HepG2 (cell line): ENCODE measurements at regions not wholly inside any gene's neighbourhood (a gene's known extent, or its start where the extent isn't known, plus 50 kb on each side); places are given as distances from the start of the nearest gene placed in this dataset.

Experiments
- ATAC-seq: fragments of 200-7000 bp; cut with Tn5 transposase; 3 replicates; pipeline ENCODE4 v1.9.1; 2020; ENCODE audit warnings: mild to moderate bottlenecking, moderate library complexity
- BruUV-seq: library from RNA; stranded (reverse); fragments of 400-500 nt; replicated peaks from 2 replicates; lab custom pipeline; 2021; lab: Mats Ljungman, UMichigan
- CTCF ChIA-PET: fragments of 300-600 bp; formaldehyde crosslinking; extraction: SDS; loops from one replicate; lab custom pipeline; 2021; ENCODE audit warnings: low total read pairs, inconsistent platforms, low intra/inter-chr PET ratio; lab: Yijun Ruan, JAX
- POLR2A ChIA-PET: fragments of 350-600 bp; sonication (Branson Sonifier 250); formaldehyde crosslinking; loops from one replicate; lab custom pipeline; 2020; ENCODE audit warnings: antibody characterized with exemption, inconsistent platforms; lab: Yijun Ruan, JAX
- DNase-seq: peaks from one replicate; pipeline ENCODE4 v3.0.0-alpha.2; 2015; ENCODE audit warnings: low spot score
- FAIRE-seq: peaks from 3 replicates; lab custom pipeline; 2011; peaks lifted over from hg19 to GRCh38; lab: Jason Lieb, UNC
- H2AFZ ChIP-seq: one replicate; pipeline ENCODE4 v1.6.1; 2011; ENCODE audit warnings: low read length, inconsistent platforms
- H3K27ac ChIP-seq: fragments of 300-600 bp; 3 replicates; pipeline ENCODE4 v1.8.0; 2011; ENCODE audit warnings: mixed run types, mild to moderate bottlenecking, mixed read lengths, low read length, inconsistent platforms; ENCODE audit not compliant: insufficient read depth; ENCODE audit errors: extremely low read length
- H3K27me3 ChIP-seq, 2 experiments: fragments of 200-600 bp in 1 of 2; 2 replicates in 1 of 2; 3 replicates in 1 of 2; pipeline versions ENCODE4 v1.6.0 to v1.8.0; 2011; ENCODE audit warnings: low read length in 2 of 2, mild to moderate bottlenecking in 2 of 2, moderate library complexity in 2 of 2, inconsistent platforms in 1 of 2; ENCODE audit not compliant: insufficient read depth in 2 of 2, control insufficient read depth in 1 of 2
- H3K36me3 ChIP-seq, 2 experiments: fragments of 200-600 bp in 1 of 2; replicated peaks in 1 of 2; 2 replicates in 1 of 2; 3 replicates in 1 of 2; pipeline versions ENCODE4 v1.5.1 to v1.8.0; 2011; ENCODE audit warnings: low read length in 2 of 2, inconsistent platforms in 1 of 2; ENCODE audit not compliant: insufficient read depth in 2 of 2, control insufficient read depth in 1 of 2
- H3K4me1 ChIP-seq: 2 replicates; pipeline ENCODE4 v1.5.1; 2012; ENCODE audit warnings: low read length, inconsistent platforms; ENCODE audit not compliant: insufficient read depth
- H3K4me2 ChIP-seq: 2 replicates; pipeline ENCODE4 v1.6.0; 2011; ENCODE audit warnings: low read depth, low read length, inconsistent platforms
- H3K4me3 ChIP-seq, 3 experiments: fragments of 200-600 bp in 1 of 3; sonication (generic), shearing (Covaris generic) in 1 of 3; replicated peaks in 1 of 3; 2 replicates each; pipeline ENCODE4 v1.5.1; 2011 to 2016; ENCODE audit warnings: low read length in 3 of 3, inconsistent platforms in 2 of 3, low read depth in 2 of 3, mild to moderate bottlenecking in 2 of 3, control low read depth in 1 of 3, mixed read lengths in 1 of 3; ENCODE audit not compliant: insufficient read depth in 1 of 3
- H3K79me2 ChIP-seq: one replicate; pipeline ENCODE4 v1.6.1; 2011; ENCODE audit warnings: low read length, inconsistent platforms; ENCODE audit not compliant: insufficient read depth
- H3K9ac ChIP-seq: 2 replicates; pipeline ENCODE4 v1.6.0; 2011; ENCODE audit warnings: mild to moderate bottlenecking, low read depth, low read length, inconsistent platforms; ENCODE audit not compliant: insufficient read depth
- H3K9me3 ChIP-seq: 2 replicates; pipeline ENCODE4 v1.5.1; 2012; ENCODE audit warnings: mild to moderate bottlenecking, low read length
- H4K20me1 ChIP-seq: 2 replicates; pipeline ENCODE4 v1.6.0; 2011; ENCODE audit warnings: inconsistent platforms, mild to moderate bottlenecking, low read length, moderate library complexity; ENCODE audit not compliant: insufficient read depth
- BHLHE40 ChIP-seq: IDR thresholded peaks from 2 replicates; pipeline ENCODE4 v1.6.1; 2011; ENCODE audit warnings: low read length, improper control_type of control experiment
- GLI4 ChIP-seq: sonication (generic); formaldehyde crosslinking; IDR thresholded peaks from 2 replicates; pipeline ENCODE4 v1.5.1; 2020; ENCODE audit warnings: missing genetic modification reagents, mild to moderate bottlenecking, moderate library complexity, borderline replicate concordance
- JDP2 ChIP-seq: sonication (generic); formaldehyde crosslinking; IDR thresholded peaks from 2 replicates; pipeline ENCODE4 v1.8.1; 2022; ENCODE audit warnings: missing genetic modification reagents, borderline replicate concordance
- STAG1 ChIP-seq: sonication (generic); formaldehyde crosslinking; IDR thresholded peaks from 2 replicates; pipeline ENCODE4 v1.4.0; 2020; ENCODE audit warnings: missing genetic modification reagents
- TBP ChIP-seq: sonication (generic); formaldehyde crosslinking; IDR thresholded peaks from 2 replicates; pipeline ENCODE4 v1.5.0; 2020; ENCODE audit warnings: missing genetic modification reagents
- U2AF1 ChIP-seq: fragments of 200-400 bp; formaldehyde crosslinking; optimal IDR thresholded peaks from 2 replicates; pipeline ENCODE3; 2017; ENCODE audit warnings: mild to moderate bottlenecking, low read depth, low read length
- ZMYM2 ChIP-seq: sonication (generic); formaldehyde crosslinking; IDR thresholded peaks from 2 replicates; pipeline ENCODE4 v1.8.0; 2022; ENCODE audit warnings: mild to moderate bottlenecking, missing genetic modification reagents
- ZNF263 ChIP-seq: sonication (generic); formaldehyde crosslinking; IDR thresholded peaks from 2 replicates; pipeline ENCODE4 v1.4.0; 2020; ENCODE audit warnings: missing genetic modification reagents
- ZNF670 ChIP-seq: sonication (generic); formaldehyde crosslinking; IDR thresholded peaks from 2 replicates; pipeline ENCODE4 v1.8.0; 2022; ENCODE audit warnings: mild to moderate bottlenecking, missing genetic modification reagents, borderline replicate concordance
- ZNF713 ChIP-seq: sonication (generic); formaldehyde crosslinking; IDR thresholded peaks from 2 replicates; pipeline ENCODE4 v1.4.0; 2020; ENCODE audit warnings: mild to moderate bottlenecking, missing genetic modification reagents
- WGBS: methylation state at CpG from one replicate; pipeline ENCODE4 v1.1.6; 2017; ENCODE audit warnings: low lambda C conversion rate; 5-methylcytosine and 5-hydroxymethylcytosine counted together
- in situ Hi-C: cut with HindIII; loops from 2 replicates; pipeline ENCODE4 v1.10.0; 2017; ENCODE audit warnings: low pct_unique_long_range_greater_than_20kb; ENCODE audit not compliant: extremely low pct_ligation_motif_present
- intact Hi-C: fragments of 100-400 bp; cut with micrococcal nuclease; formaldehyde crosslinking; loops from one replicate; pipeline ENCODE4 v1.10.0; 2022; ENCODE audit not compliant: unreplicated experiment
- TF ChIP-seq, protein P1 (sequence below): sonication (generic); formaldehyde crosslinking; IDR thresholded peaks from 2 replicates; pipeline ENCODE4 v1.5.0; 2020; ENCODE audit warnings: missing genetic modification reagents
- TF ChIP-seq, protein P2 (sequence below): sonication (generic); formaldehyde crosslinking; IDR thresholded peaks from 2 replicates; pipeline ENCODE4 v1.4.0; 2020; ENCODE audit warnings: mild to moderate bottlenecking, low read depth, missing genetic modification reagents
- TF ChIP-seq, protein P3 (sequence below): sonication (generic); formaldehyde crosslinking; IDR thresholded peaks from 2 replicates; pipeline ENCODE4 v1.4.0; 2020; ENCODE audit warnings: missing genetic modification reagents

DNA sequence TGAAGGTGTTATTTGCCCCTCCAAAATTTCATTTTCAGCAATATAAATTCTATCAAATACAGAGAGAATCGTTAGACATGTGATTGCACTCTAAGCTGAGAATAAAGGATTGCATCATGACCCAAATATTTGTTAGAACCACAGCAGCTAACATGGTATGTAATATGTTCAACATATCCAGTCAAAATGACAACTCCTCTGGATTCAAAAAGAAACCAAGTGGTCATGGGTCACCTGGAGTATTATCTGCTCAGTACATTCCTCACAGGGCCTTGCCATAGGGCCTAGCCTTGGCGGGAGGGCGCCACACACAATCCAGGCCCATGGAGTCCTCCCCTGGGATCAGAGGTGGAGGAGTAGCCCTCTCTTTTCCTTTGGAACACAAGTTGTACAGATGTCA lies 179.2 kb downstream of the HSD17B3 start:
- Histone ChIP-seq H3K27me3 (peaks cover 0 to 5% of the 10 kb centered on the region in 2 experiments; a peak in 1 of 5 replicates), H3K4me1 (peaks cover 8% of the 10 kb centered on the region), H2AFZ (no peak overlapping the region), H4K20me1 (no peaks in the 10 kb centered on the region), H3K9me3 (no peaks in the 10 kb centered on the region), H3K4me2 (no peak overlapping the region), H3K79me2 (no peaks in the 10 kb centered on the region), H3K36me3 (no peaks in the 10 kb centered on the region), H3K4me3 (no peak overlapping the region), H3K27ac (no peak overlapping the region), H3K9ac (no peak overlapping the region)
- in situ Hi-C loops = no loop called here
- CTCF ChIA-PET = no interaction called here
- DNase-seq = no peak
- no peak for ATAC-seq
- FAIRE-seq = no peak
- no TSS peak for BruUV-seq
- 0% methylated on average over 1 of the region's 3 CpGs for WGBS
- TF ChIP-seq ZNF263 (CRISPR knock-in tag) (0 out of 2 replicates have a peak, but pooled peaks have one; percentile 22), JDP2 (CRISPR knock-in tag) (no peak)
- intact Hi-C loops = no loop called here
- POLR2A ChIA-PET = no interaction called here

DNA sequence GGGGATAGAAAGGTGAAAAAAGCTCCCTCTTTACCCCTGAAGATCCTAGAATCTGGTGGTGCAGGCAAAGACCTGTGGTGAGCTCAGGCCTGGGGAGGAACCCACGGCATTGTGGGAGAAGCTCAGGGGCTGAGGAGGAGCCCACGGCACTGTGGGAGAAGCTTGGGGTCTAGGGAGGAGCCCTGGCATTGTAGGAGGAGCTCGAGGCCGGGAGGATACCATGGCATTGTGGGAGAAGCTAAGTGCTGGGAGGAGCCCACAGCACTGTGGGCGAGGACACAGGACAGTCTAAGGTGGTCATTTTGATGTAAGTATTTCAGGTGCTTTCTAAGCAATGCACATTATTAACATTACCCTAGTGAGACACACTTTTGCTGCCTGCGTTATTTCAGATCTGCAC lies 179.7 kb downstream of the HSD17B3 start:
- Histone ChIP-seq H3K27ac (no peak overlapping the region), H3K79me2 (no peaks in the 10 kb centered on the region), H3K4me1 (peaks cover 13% of the 10 kb centered on the region), H3K9me3 (no peaks in the 10 kb centered on the region), H3K36me3 (no peaks in the 10 kb centered on the region), H2AFZ (no peak overlapping the region), H3K27me3 (peaks cover 0 to 5% of the 10 kb centered on the region in 2 experiments; a peak in 1 of 5 replicates), H4K20me1 (no peaks in the 10 kb centered on the region), H3K9ac (no peak overlapping the region), H3K4me3 (no peak overlapping the region), H3K4me2 (no peak overlapping the region)
- no TSS peak for BruUV-seq
- intact Hi-C loops = no loop called here
- POLR2A ChIA-PET = no interaction called here
- 30% methylated on average over 4 of the region's 6 CpGs for WGBS
- in situ Hi-C loops = no loop called here
- DNase-seq = no peak
- CTCF ChIA-PET = no interaction called here
- no peak for FAIRE-seq
- ATAC-seq = no peak
- TF ChIP-seq ZNF713 (CRISPR knock-in tag) (no peak), U2AF1 (no peak), TBP (CRISPR knock-in tag) (no peak), STAG1 (CRISPR knock-in tag) (no peak), ZNF670 (CRISPR knock-in tag) (no peak), ZMYM2 (CRISPR knock-in tag) (no peak), GLI4 (no peak), BHLHE40 (no peak)
- TF ChIP-seq, protein P1, sequence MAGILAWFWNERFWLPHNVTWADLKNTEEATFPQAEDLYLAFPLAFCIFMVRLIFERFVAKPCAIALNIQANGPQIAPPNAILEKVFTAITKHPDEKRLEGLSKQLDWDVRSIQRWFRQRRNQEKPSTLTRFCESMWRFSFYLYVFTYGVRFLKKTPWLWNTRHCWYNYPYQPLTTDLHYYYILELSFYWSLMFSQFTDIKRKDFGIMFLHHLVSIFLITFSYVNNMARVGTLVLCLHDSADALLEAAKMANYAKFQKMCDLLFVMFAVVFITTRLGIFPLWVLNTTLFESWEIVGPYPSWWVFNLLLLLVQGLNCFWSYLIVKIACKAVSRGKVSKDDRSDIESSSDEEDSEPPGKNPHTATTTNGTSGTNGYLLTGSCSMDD (CRISPR knock-in tag) = no peak
- TF ChIP-seq, protein P2, sequence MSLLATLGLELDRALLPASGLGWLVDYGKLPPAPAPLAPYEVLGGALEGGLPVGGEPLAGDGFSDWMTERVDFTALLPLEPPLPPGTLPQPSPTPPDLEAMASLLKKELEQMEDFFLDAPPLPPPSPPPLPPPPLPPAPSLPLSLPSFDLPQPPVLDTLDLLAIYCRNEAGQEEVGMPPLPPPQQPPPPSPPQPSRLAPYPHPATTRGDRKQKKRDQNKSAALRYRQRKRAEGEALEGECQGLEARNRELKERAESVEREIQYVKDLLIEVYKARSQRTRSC (CRISPR knock-in tag) = no peak
- TF ChIP-seq, protein P3, sequence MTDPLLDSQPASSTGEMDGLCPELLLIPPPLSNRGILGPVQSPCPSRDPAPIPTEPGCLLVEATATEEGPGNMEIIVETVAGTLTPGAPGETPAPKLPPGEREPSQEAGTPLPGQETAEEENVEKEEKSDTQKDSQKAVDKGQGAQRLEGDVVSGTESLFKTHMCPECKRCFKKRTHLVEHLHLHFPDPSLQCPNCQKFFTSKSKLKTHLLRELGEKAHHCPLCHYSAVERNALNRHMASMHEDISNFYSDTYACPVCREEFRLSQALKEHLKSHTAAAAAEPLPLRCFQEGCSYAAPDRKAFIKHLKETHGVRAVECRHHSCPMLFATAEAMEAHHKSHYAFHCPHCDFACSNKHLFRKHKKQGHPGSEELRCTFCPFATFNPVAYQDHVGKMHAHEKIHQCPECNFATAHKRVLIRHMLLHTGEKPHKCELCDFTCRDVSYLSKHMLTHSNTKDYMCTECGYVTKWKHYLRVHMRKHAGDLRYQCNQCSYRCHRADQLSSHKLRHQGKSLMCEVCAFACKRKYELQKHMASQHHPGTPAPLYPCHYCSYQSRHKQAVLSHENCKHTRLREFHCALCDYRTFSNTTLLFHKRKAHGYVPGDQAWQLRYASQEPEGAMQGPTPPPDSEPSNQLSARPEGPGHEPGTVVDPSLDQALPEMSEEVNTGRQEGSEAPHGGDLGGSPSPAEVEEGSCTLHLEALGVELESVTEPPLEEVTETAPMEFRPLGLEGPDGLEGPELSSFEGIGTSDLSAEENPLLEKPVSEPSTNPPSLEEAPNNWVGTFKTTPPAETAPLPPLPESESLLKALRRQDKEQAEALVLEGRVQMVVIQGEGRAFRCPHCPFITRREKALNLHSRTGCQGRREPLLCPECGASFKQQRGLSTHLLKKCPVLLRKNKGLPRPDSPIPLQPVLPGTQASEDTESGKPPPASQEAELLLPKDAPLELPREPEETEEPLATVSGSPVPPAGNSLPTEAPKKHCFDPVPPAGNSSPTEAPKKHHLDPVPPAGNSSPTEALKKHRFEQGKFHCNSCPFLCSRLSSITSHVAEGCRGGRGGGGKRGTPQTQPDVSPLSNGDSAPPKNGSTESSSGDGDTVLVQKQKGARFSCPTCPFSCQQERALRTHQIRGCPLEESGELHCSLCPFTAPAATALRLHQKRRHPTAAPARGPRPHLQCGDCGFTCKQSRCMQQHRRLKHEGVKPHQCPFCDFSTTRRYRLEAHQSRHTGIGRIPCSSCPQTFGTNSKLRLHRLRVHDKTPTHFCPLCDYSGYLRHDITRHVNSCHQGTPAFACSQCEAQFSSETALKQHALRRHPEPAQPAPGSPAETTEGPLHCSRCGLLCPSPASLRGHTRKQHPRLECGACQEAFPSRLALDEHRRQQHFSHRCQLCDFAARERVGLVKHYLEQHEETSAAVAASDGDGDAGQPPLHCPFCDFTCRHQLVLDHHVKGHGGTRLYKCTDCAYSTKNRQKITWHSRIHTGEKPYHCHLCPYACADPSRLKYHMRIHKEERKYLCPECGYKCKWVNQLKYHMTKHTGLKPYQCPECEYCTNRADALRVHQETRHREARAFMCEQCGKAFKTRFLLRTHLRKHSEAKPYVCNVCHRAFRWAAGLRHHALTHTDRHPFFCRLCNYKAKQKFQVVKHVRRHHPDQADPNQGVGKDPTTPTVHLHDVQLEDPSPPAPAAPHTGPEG (CRISPR knock-in tag) = no peak
